Central memory CD4-positive, alpha-beta T cell (primary cell): ENCODE measurements at regions not wholly inside any gene's neighbourhood (a gene's known extent, or its start where the extent isn't known, plus 50 kb on each side); places are given as distances from the start of the nearest gene placed in this dataset.

ENCODE experiments used
- DNase-seq: peaks from one replicate; pipeline ENCODE4 v3.0.0; 2022

DNA sequence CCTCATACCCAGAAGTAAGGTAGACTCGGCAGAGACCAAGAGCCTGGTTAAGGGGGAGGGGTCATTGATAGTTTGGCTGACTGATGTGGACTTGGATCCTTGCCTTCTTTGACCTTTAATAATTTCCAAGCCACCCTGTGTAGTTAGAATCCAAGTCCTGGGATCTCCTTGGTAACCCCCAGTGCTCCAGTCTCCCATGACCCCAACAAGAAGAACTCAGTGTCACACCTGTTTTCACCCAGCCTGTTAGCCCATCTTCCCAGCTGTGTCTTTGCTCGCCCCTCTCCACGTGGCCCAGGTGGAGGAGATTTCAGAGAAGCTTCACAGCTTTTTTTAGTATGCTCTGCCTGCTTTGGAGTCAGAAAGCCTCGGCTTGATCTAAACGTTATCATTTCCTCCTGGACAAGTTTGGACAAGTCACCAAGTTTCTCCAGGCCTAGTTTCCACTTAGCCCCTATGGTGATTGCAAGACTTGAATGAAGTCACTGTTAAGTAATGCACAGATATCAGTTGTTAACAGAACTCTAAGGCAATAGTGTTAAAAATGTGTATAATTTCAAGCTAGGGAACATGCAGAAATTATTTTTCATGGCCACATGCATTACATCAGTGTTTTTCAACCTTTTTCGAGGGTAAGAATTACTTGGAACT, 170.0 kb downstream of the TMEM38B start:
- no peak for DNase-seq

DNA sequence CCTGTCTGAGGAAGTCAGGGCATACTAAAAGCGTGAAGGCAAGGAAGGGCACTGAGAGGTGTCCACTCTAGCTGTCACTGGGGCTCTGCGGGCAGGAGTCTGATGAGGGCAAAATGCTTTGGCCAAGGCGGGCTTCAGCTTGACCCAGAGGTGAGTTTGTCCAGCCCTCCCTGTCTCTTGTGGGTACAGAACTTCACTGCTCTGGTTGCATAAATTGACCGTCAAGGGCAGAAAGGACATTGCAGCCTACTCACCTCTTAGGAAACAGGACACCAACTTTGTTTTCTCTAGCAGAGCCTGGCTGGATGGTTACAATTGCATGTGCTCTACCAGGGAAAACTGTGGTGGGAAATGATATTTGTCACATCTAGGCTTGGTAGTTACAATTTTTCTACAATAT, 170.9 kb downstream of the TMEM38B start:
- no peak for DNase-seq

DNA sequence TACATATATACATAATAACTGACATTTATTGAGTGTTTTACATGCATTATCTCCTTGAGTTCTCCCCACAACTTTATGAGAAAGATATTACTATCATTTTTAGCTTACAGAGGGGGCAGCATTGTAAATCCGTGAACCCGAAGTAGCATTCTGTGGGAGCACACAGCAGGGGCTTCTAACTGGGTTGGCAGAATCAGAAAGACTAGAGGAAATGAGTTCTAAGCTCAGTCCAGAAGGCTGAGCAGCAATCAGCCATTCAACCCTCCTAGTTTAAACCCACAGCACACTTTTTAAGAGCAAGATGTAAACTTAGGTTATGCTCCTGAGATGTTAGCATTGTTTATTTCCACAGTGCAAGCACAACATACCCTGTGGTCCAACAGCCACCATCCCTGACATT, 177.2 kb downstream of the TMEM38B start:
- no peak for DNase-seq

- no peak for DNase-seq
Observed at GRCh38 chr9:105873801-105874200, 179.5 kb downstream of the TMEM38B start.

DNA sequence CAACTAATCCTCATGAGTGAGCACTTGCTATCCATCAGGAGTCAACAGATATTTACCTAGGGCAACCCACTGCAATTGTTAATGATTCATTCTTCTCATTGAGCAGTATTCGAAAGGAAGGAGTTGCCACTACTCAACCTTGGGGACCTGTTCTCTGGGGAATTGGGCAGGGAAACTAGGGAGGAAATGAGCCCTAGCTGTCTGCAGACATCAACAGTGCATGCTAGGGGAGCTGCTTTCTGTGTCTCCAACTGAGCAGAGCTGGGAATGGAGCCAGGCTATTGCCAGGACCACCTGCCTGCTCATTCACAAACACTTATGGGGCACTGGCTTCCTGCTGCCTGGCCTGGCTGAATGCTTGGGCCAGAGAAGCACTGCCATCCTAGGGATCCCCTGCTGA, 183.4 kb downstream of the TMEM38B start:
- DNase-seq: no peak

- no peak for DNase-seq
Observed at GRCh38 chr9:105879181-105879580, 184.8 kb downstream of the TMEM38B start.

DNA sequence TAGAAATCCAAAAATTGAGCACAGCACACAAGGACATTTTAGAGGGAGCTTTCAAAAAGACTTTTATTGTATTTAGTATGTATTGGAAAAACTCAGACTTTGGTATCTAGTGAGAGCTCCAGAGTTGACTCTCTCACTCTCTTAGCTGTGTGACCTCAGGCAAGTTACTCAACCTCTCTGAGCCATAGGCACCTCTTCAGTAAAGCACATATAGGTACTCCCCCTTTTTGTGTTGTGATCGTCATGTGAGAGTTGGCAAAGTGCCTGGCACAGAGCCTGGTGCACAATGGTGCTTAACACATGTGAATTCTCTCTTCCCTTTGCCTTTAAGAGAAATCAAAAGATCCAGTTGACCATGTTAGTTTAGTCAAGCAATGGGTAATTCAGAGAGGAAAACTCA, 186.2 kb downstream of the TMEM38B start:
- DNase-seq: no peak

DNA sequence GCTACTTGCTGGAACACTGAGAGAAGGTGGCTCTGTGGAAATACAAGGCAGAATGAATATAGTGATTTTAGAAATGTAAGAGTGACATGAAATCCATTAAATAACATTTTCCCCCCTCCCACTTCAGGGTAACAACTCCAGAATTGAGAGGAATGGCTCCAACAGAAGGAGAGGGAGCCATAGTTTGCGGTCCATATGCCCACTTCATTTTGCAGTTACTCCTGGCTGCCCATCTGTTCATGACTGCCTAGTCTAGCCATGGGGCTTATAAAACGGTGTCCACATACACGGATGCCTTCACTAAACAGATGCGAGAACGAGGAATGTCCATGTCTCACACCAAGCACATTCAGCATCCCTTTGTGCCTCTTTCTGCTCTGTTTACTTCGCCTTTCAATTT, 186.7 kb downstream of the TMEM38B start:
- no peak for DNase-seq

- DNase-seq: peak; percentile 28
Observed at GRCh38 chr9:105881654-105882349, 187.5 kb downstream of the TMEM38B start.

DNA sequence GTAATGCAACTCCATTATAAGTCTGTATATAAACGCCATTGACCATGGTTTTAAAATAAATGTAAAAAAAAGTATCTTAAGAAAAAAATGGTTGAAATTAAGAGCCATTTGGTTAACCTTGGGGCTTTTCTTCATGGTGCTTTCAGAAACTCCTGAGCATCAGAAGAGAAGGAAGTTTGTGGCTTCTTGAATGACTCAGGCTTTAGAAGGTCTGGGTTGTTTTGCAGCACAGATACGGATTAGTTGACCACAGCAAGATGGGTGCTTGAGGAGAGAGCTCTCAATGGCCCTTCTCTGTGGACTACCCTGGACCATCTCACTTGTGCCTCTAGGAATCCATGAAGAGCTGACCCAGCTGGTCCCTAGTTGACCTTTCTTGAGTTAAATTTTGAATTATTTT, 189.5 kb downstream of the TMEM38B start:
- no peak for DNase-seq

DNA sequence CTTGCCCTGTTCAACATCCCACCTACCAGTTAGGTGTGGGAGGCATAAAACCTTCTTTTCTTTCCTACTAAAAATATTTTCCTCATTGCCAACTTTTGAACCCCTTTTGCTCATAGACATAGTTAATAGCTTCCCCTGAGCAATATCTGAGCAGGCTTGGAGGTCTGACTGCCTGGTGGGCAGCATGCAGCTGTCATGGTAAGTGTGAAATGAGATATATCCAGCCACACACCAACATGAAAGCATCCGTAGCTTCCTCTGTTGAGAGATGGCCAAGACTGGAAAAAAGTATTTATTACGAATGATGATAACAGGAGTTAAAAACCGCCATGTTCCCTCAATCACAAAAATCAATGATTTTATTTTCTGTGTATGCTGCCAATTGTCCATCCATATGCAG, 190.1 kb downstream of the TMEM38B start:
- no peak for DNase-seq

DNA sequence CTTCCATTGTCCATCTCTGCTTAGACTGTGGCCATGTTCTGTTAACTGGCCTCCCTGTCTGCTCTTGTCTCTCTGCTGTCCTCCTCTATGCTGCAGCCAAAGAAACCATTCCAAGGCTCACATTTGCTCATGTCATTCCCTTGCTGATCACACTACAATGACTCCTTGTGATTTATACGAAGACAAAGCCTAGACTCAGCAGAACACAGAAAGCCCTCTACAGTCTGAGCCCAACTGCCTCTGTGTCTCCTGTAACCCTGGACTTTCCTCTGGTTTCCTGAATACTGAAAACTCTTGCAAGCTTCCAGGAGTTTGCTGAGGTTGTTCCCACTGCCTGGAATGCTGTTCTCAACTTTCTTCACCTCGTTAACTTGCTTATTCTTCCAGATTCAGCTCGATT, 191.8 kb downstream of the TMEM38B start:
- DNase-seq: no peak

GRCh38 chr9:105887679-105888078, 193.3 kb downstream of the TMEM38B start:
- DNase-seq: no peak

DNA sequence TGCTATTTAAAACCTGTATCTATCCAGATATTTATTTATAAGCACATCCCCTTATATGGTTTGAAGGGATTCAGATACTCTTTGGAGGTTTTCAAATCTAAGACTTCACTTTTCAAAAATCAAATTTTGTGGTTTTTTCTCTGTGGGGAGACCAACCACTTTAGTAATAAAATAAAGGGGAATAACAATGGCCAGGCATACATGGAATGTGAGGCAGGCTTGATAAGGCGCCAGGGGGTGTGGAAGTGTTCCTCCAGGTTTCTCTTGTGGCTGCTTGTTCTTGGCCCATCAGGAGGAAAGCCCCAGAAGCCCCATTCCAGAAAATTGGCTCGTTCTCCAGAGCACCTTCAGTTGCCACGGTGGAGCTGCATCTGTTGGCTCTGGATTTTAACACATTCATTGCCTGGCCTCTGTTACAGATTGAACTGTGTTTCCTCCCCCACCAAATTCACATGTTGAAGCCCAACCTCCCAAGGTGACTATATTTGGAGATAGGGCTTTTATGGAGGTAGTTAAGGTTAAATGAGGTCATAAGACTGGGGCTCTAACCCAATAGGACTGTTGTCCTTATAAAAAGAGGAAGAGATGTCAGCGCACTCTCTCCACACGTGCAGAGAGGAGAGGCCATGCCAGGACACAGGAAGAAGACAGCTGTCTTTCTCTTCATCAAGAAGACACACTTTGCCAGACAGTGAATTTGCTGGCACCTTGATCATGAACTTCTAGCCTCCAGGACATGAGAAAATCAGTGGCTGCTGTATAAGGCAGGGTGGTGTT, 195.9 kb downstream of the TMEM38B start:
- no peak for DNase-seq

DNA sequence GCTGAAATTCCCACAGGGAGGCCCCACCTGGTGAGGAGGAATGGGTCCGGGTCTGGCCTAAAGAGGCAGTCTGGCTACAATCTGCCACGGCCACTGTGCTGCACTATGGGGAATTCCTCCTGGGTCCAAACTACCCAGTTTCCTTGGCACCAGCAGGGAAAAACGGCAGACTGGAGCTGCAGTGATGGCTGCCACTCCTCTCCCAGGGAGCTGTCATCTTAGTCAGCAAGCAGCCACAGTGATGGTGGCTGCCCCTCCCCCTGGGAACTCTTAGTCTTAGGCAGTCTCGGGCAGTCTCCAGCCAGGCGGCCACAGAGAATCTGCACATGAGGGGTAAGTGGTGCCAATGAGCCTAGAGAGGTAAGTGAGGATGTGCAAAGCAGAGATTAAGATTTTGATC, 205.8 kb downstream of the TMEM38B start:
- DNase-seq: no peak

DNA sequence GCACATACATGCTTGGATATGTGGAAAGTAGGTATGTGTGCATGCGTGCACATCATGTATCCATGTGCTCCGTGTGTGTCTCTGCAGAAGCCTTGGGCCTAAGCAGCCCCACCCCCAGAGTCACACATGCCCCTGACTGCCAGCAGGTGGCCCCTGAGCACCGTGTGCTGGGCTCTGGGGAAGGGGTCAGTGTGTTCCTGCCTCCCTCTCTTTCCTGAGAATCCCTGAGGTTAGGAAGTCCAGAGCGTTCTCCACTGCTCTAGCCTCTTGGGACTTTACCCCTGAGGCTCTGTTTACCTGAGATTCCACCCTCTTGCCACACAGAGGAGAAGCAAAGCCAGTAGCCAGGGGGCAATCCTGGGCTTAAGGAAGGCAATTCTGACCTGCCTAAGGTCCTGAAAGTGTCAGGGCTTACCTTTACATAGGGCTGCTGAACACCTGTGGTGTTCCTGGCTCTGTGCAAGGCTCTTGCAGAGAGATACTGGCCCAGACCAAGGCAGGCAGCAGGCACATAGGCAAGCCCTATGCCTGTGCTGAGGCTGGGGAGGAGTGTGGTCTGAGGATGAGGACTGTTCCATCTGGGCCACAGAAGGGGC, 207.3 kb downstream of the TMEM38B start:
- DNase-seq: no peak

- no peak for DNase-seq
Observed at GRCh38 chr9:105908069-105908468, 213.7 kb downstream of the TMEM38B start.

GRCh38 chr9:105911104-105911911, 217.0 kb downstream of the TMEM38B start:
- no peak for DNase-seq

DNA sequence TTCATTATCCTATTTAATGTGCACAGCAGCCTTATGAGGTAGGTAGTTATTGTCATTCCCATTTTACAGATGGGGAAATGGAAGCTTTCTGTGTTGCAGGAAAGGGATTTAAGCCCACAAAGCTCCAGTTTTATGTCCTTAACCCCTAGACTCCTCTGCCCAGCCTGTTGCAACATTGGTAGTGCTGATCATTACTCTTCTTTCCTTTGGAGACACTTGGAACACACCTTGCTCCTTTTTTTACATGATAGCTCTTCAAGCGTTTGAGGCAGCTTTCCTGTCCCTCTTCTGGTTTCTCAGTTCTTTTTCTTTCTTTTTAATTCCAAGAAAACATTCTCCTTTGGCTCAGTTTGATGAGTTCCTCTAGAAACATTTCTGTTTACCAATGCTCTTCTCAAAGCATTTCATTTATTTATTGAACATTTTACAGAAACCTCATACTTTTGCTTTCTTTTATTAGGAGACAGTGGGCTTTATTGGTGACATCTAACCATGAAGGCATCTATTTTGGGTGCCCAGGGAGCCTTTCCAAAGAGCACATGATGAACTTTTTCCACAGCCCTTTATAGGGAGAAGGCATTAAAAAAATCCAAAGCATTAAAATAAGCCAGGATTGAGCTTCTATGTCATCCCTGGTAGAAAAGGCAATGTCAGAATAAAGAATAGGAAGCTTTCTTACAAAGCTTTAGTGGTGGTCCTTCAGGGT, 218.0 kb downstream of the TMEM38B start:
- DNase-seq: no peak

GRCh38 chr9:105912863-105913516, 218.6 kb downstream of the TMEM38B start:
- DNase-seq: no peak

DNA sequence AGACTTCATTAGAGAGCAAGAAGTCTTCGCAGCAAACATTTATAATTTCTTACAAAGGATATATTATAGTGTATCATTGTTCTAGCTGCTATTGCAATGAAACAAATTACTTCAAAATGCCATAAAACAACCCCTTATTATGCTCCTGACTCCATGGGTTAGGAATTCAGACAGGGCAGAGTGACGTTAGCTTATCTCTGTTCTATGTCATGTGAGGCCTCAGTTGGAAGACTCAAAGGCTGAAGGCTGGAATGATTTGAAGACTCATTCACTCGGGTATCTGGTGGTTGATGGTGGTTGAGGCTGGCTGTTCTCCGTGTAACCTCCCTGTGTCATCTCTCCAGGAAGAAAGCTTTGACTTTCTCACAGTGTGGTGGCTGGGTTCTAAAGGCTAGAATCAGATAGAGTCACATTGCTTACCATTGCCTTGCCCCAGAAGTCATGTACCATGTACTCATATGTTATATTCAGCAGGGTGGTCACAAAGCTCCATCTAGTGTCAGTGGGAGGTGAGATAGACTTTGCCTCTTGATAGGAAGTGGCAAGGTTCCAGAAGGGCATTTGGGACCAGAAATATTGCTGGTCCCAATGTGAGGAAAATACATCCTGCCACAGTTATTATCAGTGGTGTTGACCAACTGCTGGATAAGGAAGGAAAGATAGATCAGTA, 226.9 kb downstream of the TMEM38B start:
- DNase-seq: no peak
